GM23338 (cell line): ENCODE measurements at regions not wholly inside any gene's neighbourhood (a gene's known extent, or its start where the extent isn't known, plus 50 kb on each side); places are given as distances from the start of the nearest gene placed in this dataset.

Experiments used
- ATAC-seq: fragments of 200-7000 bp; cut with Tn5 transposase; 3 replicates; pipeline ENCODE4 v1.9.1; 2020
- DNase-seq: peaks from one replicate; pipeline ENCODE4 v3.0.0-alpha.2; 2015; ENCODE audit warnings: low spot score
- H2AFZ ChIP-seq: fragments of 200-600 bp; sonication (generic); 2 replicates; pipeline ENCODE4 v1.8.0; 2016; ENCODE audit warnings: antibody characterized with exemption, mild to moderate bottlenecking, moderate library complexity
- H3F3A ChIP-seq: fragments of 200-600 bp; sonication (generic); replicated peaks from 2 replicates; pipeline ENCODE4 v1.8.0; 2017; ENCODE audit warnings: antibody characterized with exemption, mixed run types, low read depth
- H3K27ac ChIP-seq: fragments of 200-600 bp; sonication (generic); 2 replicates; pipeline ENCODE4 v1.6.1; 2016; ENCODE audit warnings: low read depth
- H3K27me3 ChIP-seq: fragments of 200-600 bp; sonication (generic); 2 replicates; pipeline ENCODE4 v1.8.0; 2016; ENCODE audit warnings: mild to moderate bottlenecking, mixed run types, moderate library complexity; ENCODE audit not compliant: insufficient read depth
- H3K36me3 ChIP-seq: fragments of 200-600 bp; sonication (generic); 2 replicates; pipeline ENCODE4 v1.8.0; 2016; ENCODE audit warnings: mild to moderate bottlenecking; ENCODE audit not compliant: insufficient read depth
- H3K4me1 ChIP-seq: fragments of 200-600 bp; sonication (generic); 2 replicates; pipeline ENCODE4 v1.8.0; 2016; ENCODE audit warnings: mild to moderate bottlenecking, moderate library complexity; ENCODE audit not compliant: insufficient read depth
- H3K4me2 ChIP-seq: fragments of 200-600 bp; sonication (generic); 2 replicates; pipeline ENCODE4 v1.7.1; 2017; ENCODE audit warnings: mixed run types
- H3K4me3 ChIP-seq: fragments of 200-600 bp; sonication (generic); 2 replicates; pipeline ENCODE4 v1.6.1; 2016; ENCODE audit warnings: mixed run types
- H3K79me2 ChIP-seq: fragments of 200-600 bp; sonication (generic); replicated peaks from 2 replicates; pipeline ENCODE4 v1.8.0; 2017; ENCODE audit warnings: mild to moderate bottlenecking; ENCODE audit not compliant: insufficient read depth
- H3K9me2 ChIP-seq: fragments of 200-600 bp; sonication (generic); 2 replicates; pipeline ENCODE4 v1.8.0; 2017; ENCODE audit not compliant: insufficient read depth
- H4K20me1 ChIP-seq: fragments of 200-600 bp; sonication (generic); replicated peaks from 2 replicates; pipeline ENCODE4 v1.8.0; 2017; ENCODE audit warnings: mild to moderate bottlenecking; ENCODE audit not compliant: insufficient read depth
- H3K27ac Mint-ChIP-seq: 2 replicates; pipeline ENCODE4 v1.8.0; 2020; ENCODE audit warnings: inconsistent platforms, mild to moderate bottlenecking, moderate library complexity, mixed read lengths
- H3K27me3 Mint-ChIP-seq: 3 replicates; pipeline ENCODE4 v1.8.0; 2022; ENCODE audit warnings: low read depth, mild to moderate bottlenecking, moderate library complexity, mixed read lengths, inconsistent platforms; ENCODE audit not compliant: insufficient read depth, poor library complexity
- H3K36me3 Mint-ChIP-seq: 3 replicates; pipeline ENCODE4 v1.8.0; 2021; ENCODE audit warnings: low read depth, mild to moderate bottlenecking, inconsistent platforms, moderate library complexity, mixed read lengths
- H3K4me1 Mint-ChIP-seq: 3 replicates; pipeline ENCODE4 v1.8.0; 2020; ENCODE audit warnings: mild to moderate bottlenecking, inconsistent platforms, mixed read lengths
- H3K4me3 Mint-ChIP-seq: 3 replicates; pipeline ENCODE4 v1.8.0; 2021; ENCODE audit warnings: moderate library complexity, mild to moderate bottlenecking, inconsistent platforms, mixed read lengths
- H3K9me3 Mint-ChIP-seq: 3 replicates; pipeline ENCODE4 v1.8.0; 2020; ENCODE audit warnings: moderate library complexity, mild to moderate bottlenecking, inconsistent platforms, mixed read lengths
- EZH2 ChIP-seq: fragments of 200-600 bp; sonication (generic); IDR thresholded peaks from one replicate; pipeline ENCODE4 v1.8.0; 2017; ENCODE audit warnings: antibody characterized with exemption, mild to moderate bottlenecking, low read depth; ENCODE audit not compliant: unreplicated experiment
- EZH2phosphoT487 ChIP-seq: fragments of 200-600 bp; sonication (generic); IDR thresholded peaks from one replicate; pipeline ENCODE4 v1.8.1; 2018; ENCODE audit warnings: antibody characterized with exemption; ENCODE audit not compliant: unreplicated experiment
- STAT1 ChIP-seq: IDR thresholded peaks from one replicate; pipeline ENCODE4 v1.6.1; 2016; ENCODE audit warnings: antibody characterized with exemption; ENCODE audit not compliant: unreplicated experiment
- ZNF331 ChIP-seq: fragments of 250-450 bp; sonication (Bioruptor Pico); IDR thresholded peaks from 2 replicates; pipeline ENCODE4 v1.5.0; 2020; ENCODE audit warnings: low read depth, mild to moderate bottlenecking, moderate library complexity
- TF ChIP-seq, protein P1 (sequence below): fragments of 250-450 bp; sonication (Bioruptor Pico); IDR thresholded peaks from 2 replicates; pipeline ENCODE4 v1.5.0; 2020; ENCODE audit warnings: mild to moderate bottlenecking, moderate library complexity
- TF ChIP-seq, protein P2 (sequence below), 2 experiments: fragments of 200-600 bp in 1 of 2; sonication (generic) in 1 of 2; conservative IDR thresholded peaks; 2 replicates each; pipeline versions ENCODE4 v1.5.1 to v1.6.1; 2016 to 2017; ENCODE audit warnings: antibody characterized with exemption in 2 of 2, low read depth in 2 of 2, mild to moderate bottlenecking in 2 of 2, moderate library complexity in 1 of 2

DNA sequence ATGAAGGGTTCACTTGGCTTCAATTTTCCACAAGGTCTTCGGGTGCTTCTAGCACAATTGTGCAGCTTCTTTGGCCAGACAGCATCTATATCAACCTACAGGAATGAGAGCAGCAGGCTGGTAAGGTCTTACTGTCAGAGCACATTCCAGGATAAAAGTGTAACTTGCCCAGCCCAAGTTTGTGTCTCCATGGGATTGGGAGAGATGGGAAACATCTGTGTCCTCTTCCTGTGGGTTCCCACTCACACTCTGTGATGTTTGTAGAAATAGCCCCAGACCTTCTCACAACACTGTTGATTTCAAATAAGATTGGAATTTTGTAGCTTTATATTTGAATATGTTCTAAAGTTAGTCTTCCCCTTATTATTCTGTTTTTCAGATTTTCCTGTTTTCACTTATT lies 83.4 kb upstream of the RGS17 start (continued):
- TF ChIP-seq, protein P1, sequence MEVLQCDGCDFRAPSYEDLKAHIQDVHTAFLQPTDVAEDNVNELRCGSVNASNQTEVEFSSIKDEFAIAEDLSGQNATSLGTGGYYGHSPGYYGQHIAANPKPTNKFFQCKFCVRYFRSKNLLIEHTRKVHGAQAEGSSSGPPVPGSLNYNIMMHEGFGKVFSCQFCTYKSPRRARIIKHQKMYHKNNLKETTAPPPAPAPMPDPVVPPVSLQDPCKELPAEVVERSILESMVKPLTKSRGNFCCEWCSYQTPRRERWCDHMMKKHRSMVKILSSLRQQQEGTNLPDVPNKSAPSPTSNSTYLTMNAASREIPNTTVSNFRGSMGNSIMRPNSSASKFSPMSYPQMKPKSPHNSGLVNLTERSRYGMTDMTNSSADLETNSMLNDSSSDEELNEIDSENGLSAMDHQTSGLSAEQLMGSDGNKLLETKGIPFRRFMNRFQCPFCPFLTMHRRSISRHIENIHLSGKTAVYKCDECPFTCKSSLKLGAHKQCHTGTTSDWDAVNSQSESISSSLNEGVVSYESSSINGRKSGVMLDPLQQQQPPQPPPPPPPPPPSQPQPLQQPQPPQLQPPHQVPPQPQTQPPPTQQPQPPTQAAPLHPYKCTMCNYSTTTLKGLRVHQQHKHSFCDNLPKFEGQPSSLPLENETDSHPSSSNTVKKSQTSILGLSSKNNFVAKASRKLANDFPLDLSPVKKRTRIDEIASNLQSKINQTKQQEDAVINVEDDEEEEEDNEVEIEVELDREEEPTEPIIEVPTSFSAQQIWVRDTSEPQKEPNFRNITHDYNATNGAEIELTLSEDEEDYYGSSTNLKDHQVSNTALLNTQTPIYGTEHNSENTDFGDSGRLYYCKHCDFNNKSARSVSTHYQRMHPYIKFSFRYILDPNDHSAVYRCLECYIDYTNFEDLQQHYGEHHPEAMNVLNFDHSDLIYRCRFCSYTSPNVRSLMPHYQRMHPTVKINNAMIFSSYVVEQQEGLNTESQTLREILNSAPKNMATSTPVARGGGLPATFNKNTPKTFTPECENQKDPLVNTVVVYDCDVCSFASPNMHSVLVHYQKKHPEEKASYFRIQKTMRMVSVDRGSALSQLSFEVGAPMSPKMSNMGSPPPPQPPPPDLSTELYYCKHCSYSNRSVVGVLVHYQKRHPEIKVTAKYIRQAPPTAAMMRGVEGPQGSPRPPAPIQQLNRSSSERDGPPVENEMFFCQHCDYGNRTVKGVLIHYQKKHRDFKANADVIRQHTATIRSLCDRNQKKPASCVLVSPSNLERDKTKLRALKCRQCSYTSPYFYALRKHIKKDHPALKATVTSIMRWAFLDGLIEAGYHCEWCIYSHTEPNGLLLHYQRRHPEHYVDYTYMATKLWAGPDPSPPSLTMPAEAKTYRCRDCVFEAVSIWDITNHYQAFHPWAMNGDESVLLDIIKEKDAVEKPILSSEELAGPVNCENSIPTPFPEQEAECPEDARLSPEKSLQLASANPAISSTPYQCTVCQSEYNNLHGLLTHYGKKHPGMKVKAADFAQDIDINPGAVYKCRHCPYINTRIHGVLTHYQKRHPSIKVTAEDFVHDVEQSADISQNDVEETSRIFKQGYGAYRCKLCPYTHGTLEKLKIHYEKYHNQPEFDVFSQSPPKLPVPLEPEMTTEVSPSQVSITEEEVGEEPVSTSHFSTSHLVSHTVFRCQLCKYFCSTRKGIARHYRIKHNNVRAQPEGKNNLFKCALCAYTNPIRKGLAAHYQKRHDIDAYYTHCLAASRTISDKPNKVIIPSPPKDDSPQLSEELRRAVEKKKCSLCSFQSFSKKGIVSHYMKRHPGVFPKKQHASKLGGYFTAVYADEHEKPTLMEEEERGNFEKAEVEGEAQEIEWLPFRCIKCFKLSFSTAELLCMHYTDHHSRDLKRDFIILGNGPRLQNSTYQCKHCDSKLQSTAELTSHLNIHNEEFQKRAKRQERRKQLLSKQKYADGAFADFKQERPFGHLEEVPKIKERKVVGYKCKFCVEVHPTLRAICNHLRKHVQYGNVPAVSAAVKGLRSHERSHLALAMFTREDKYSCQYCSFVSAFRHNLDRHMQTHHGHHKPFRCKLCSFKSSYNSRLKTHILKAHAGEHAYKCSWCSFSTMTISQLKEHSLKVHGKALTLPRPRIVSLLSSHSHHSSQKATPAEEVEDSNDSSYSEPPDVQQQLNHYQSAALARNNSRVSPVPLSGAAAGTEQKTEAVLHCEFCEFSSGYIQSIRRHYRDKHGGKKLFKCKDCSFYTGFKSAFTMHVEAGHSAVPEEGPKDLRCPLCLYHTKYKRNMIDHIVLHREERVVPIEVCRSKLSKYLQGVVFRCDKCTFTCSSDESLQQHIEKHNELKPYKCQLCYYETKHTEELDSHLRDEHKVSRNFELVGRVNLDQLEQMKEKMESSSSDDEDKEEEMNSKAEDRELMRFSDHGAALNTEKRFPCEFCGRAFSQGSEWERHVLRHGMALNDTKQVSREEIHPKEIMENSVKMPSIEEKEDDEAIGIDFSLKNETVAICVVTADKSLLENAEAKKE (CRISPR knock-in tag): no peak
- TF ChIP-seq, protein P2, sequence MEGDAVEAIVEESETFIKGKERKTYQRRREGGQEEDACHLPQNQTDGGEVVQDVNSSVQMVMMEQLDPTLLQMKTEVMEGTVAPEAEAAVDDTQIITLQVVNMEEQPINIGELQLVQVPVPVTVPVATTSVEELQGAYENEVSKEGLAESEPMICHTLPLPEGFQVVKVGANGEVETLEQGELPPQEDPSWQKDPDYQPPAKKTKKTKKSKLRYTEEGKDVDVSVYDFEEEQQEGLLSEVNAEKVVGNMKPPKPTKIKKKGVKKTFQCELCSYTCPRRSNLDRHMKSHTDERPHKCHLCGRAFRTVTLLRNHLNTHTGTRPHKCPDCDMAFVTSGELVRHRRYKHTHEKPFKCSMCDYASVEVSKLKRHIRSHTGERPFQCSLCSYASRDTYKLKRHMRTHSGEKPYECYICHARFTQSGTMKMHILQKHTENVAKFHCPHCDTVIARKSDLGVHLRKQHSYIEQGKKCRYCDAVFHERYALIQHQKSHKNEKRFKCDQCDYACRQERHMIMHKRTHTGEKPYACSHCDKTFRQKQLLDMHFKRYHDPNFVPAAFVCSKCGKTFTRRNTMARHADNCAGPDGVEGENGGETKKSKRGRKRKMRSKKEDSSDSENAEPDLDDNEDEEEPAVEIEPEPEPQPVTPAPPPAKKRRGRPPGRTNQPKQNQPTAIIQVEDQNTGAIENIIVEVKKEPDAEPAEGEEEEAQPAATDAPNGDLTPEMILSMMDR (conservative IDR thresholded peaks at IDR 0.05; ENCODE audit: low read depth in 2 of 2): no peak
- no peak for TF ChIP-seq EZH2

DNA sequence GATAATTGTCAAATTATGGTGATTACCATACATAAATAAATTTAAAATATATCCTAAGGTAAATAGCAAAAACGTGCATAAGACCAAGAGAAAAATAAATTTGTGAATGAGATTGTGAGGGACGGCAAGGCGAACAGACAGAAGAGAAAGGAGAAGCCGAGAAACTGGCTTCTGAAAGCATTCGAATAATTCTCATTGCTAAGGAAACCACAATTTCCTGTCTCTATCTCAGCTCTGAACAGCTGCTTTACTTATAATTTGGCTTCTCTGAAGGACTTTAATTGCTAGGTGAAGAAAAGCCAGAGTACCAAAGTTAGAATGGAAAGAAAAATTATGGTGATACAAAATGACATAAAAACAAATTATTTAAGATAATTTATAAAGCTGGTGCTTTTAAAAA lies 79.0 kb upstream of the RGS17 start:
- H3K36me3 Mint-ChIP-seq: no peaks in the 10 kb centered on the region
- no peaks in the 10 kb centered on the region for H3K4me1 Mint-ChIP-seq
- Histone ChIP-seq H3K27ac (no peak overlapping the region), H3K4me2 (no peak overlapping the region), H3K36me3 (no peaks in the 10 kb centered on the region), H2AFZ (no peak overlapping the region), H3K4me3 (no peak overlapping the region), H4K20me1 (no peaks in the 10 kb centered on the region), H3K4me1 (no peaks in the 10 kb centered on the region), H3K27me3 (no peaks in the 10 kb centered on the region), H3F3A (no peaks in the 10 kb centered on the region), H3K79me2 (no peaks in the 10 kb centered on the region), H3K9me2 (no peaks in the 10 kb centered on the region)
- ATAC-seq: no peak
- no peak overlapping the region for H3K27ac Mint-ChIP-seq
- no peak for DNase-seq
- H3K27me3 Mint-ChIP-seq: no peaks in the 10 kb centered on the region
- no peak overlapping the region for H3K4me3 Mint-ChIP-seq
- H3K9me3 Mint-ChIP-seq: no peaks in the 10 kb centered on the region
- TF ChIP-seq STAT1: no peak
- no peak for TF ChIP-seq ZNF331 (CRISPR knock-in tag)
- no peak for TF ChIP-seq EZH2phosphoT487
- TF ChIP-seq, protein P2 (conservative IDR thresholded peaks at IDR 0.05; ENCODE audit: low read depth in 2 of 2): no peak
